MM.1S (cell line): ENCODE measurements at regions not wholly inside any gene's neighbourhood (a gene's known extent, or its start where the extent isn't known, plus 50 kb on each side); places are given as distances from the start of the nearest gene placed in this dataset.

Experiments used
- DNase-seq: peaks from one replicate; pipeline ENCODE4 v3.0.0-alpha.2; 2015
- H2AFZ ChIP-seq: fragments of 300-600 bp; sonication (generic); 2 replicates; pipeline ENCODE4 v1.6.0; 2016; ENCODE audit warnings: antibody characterized with exemption, low read length
- H3F3A ChIP-seq: fragments of 300-600 bp; sonication (generic); 2 replicates; pipeline ENCODE4 v1.6.1; 2016; ENCODE audit warnings: mild to moderate bottlenecking, antibody characterized with exemption, low read length, moderate library complexity, mixed read lengths; ENCODE audit not compliant: insufficient read depth
- H3K27ac ChIP-seq: fragments of 300-600 bp; sonication (generic); 2 replicates; pipeline ENCODE4 v1.5.1; 2016; ENCODE audit warnings: mild to moderate bottlenecking, low read length
- H3K27me3 ChIP-seq: fragments of 300-600 bp; sonication (generic); replicated peaks from 2 replicates; pipeline ENCODE4 v1.6.0; 2016; ENCODE audit warnings: low read length; ENCODE audit not compliant: insufficient read depth
- H3K36me3 ChIP-seq: fragments of 300-600 bp; sonication (generic); replicated peaks from 2 replicates; pipeline ENCODE4 v1.6.1; 2016; ENCODE audit warnings: mild to moderate bottlenecking, low read length, mixed read lengths; ENCODE audit not compliant: insufficient read depth
- H3K4me1 ChIP-seq: fragments of 300-600 bp; sonication (generic); 2 replicates; pipeline ENCODE4 v1.6.1; 2016; ENCODE audit warnings: low read length, mixed read lengths
- H3K4me2 ChIP-seq: fragments of 300-600 bp; sonication (generic); 2 replicates; pipeline ENCODE4 v1.6.0; 2016; ENCODE audit warnings: low read depth, low read length
- H3K4me3 ChIP-seq: fragments of 300-600 bp; sonication (generic); 2 replicates; pipeline ENCODE4 v1.5.1; 2016; ENCODE audit warnings: low read length, mixed read lengths
- H3K79me2 ChIP-seq: fragments of 300-600 bp; sonication (generic); 2 replicates; pipeline ENCODE4 v1.6.1; 2016; ENCODE audit warnings: mixed run types, low read length, mixed read lengths
- H3K9ac ChIP-seq: fragments of 300-600 bp; sonication (generic); 2 replicates; pipeline ENCODE4 v1.6.1; 2016; ENCODE audit warnings: low read length, mixed read lengths
- H3K9me2 ChIP-seq: fragments of 300-600 bp; sonication (generic); replicated peaks from 2 replicates; pipeline ENCODE4 v1.6.1; 2016; ENCODE audit warnings: mild to moderate bottlenecking, low read length, mixed read lengths; ENCODE audit not compliant: insufficient read depth
- H3K9me3 ChIP-seq: fragments of 300-600 bp; sonication (generic); replicated peaks from 2 replicates; pipeline ENCODE4 v1.6.1; 2016; ENCODE audit warnings: mild to moderate bottlenecking, low read length, mixed read lengths; ENCODE audit not compliant: insufficient read depth
- H4K20me1 ChIP-seq: fragments of 300-600 bp; sonication (generic); 2 replicates; pipeline ENCODE4 v1.6.1; 2016; ENCODE audit warnings: mild to moderate bottlenecking, low read length, moderate library complexity, mixed read lengths; ENCODE audit not compliant: insufficient read depth
- CTCF ChIP-seq: fragments of 300-600 bp; sonication (generic); IDR thresholded peaks from 2 replicates; pipeline ENCODE4 v1.5.1; 2016; ENCODE audit warnings: antibody characterized with exemption, low read length, mixed read lengths
- EZH2 ChIP-seq: fragments of 300-600 bp; sonication (generic); optimal IDR thresholded peaks from 2 replicates; pipeline ENCODE3; 2017; ENCODE audit warnings: low read depth, mild to moderate bottlenecking, antibody characterized with exemption, low read length, mixed read lengths
- EZH2phosphoT487 ChIP-seq: fragments of 300-600 bp; sonication (generic); IDR thresholded peaks from 2 replicates; pipeline ENCODE4 v1.6.1; 2018; ENCODE audit warnings: antibody characterized with exemption, low read length

DNA sequence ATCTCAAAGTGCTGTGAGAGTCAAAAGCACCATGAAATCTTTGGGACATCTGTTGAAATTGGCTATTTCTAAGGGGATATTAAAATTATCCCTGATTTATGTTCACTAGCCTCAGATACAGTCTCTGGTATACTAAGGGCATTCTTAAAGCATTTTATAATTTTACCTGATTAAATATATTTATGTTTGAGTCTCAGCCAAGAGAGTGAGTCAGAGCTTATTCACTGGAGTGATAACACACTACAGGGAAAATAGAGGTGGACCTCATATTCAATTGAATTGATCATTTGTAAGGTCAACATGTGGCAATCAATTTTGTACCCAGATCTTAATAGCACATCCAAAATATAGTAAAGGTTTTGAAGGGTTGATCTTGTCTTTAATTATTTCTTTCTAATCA, 733.6 kb downstream of the EPHA3 start:
- no peak overlapping the region for H3K9ac ChIP-seq
- no peaks in the 10 kb centered on the region for H3K9me3 ChIP-seq
- no peak overlapping the region for H3K27ac ChIP-seq
- no peaks in the 10 kb centered on the region for H3K36me3 ChIP-seq
- H4K20me1 ChIP-seq: no peaks in the 10 kb centered on the region
- no peaks in the 10 kb centered on the region for H3K79me2 ChIP-seq
- no peak overlapping the region for H2AFZ ChIP-seq
- TF ChIP-seq CTCF: no peak
- no peak for TF ChIP-seq EZH2phosphoT487
- TF ChIP-seq EZH2: no peak
- no peaks in the 10 kb centered on the region for H3F3A ChIP-seq
- no peak overlapping the region for H3K4me2 ChIP-seq
- H3K9me2 ChIP-seq: no peaks in the 10 kb centered on the region
- no peaks in the 10 kb centered on the region for H3K4me1 ChIP-seq
- no peak overlapping the region for H3K4me3 ChIP-seq
- no peak for DNase-seq
- H3K27me3 ChIP-seq: no peaks in the 10 kb centered on the region

DNA sequence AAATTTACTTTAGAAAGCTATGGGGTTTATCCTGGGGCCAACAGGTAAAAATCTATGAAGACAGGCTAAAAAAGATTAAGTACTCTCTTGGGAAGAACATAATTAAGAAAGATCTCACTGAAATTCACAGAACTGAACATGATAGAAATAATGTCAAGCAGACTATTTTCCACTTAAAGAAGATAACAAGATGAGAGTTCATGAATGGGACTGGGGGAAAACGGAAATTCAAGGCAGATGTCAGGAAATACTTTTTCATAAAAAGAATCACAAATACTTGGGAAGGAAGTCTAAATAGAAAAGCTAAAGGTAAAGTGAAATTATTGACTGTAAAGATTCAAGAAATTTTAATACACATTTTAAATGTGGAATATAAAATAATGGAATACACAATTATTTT, 737.6 kb downstream of the EPHA3 start:
- no peak overlapping the region for H2AFZ ChIP-seq
- no peaks in the 10 kb centered on the region for H3K9me2 ChIP-seq
- TF ChIP-seq CTCF (no peak), EZH2phosphoT487 (no peak), EZH2 (no peak)
- no peaks in the 10 kb centered on the region for H3K36me3 ChIP-seq
- no peak overlapping the region for H3K4me3 ChIP-seq
- no peaks in the 10 kb centered on the region for H3K27me3 ChIP-seq
- H3K4me2 ChIP-seq: no peak overlapping the region
- H3K27ac ChIP-seq: no peak overlapping the region
- no peaks in the 10 kb centered on the region for H3K79me2 ChIP-seq
- H4K20me1 ChIP-seq: no peaks in the 10 kb centered on the region
- H3K9me3 ChIP-seq: no peaks in the 10 kb centered on the region
- no peaks in the 10 kb centered on the region for H3K4me1 ChIP-seq
- no peak for DNase-seq
- no peaks in the 10 kb centered on the region for H3F3A ChIP-seq
- no peak overlapping the region for H3K9ac ChIP-seq

GRCh38 chr3:89847955-89848354, 740.5 kb downstream of the EPHA3 start:
- Histone ChIP-seq H3K4me3 (no peak overlapping the region), H4K20me1 (no peaks in the 10 kb centered on the region), H3K9me2 (no peaks in the 10 kb centered on the region), H2AFZ (no peak overlapping the region), H3K36me3 (no peaks in the 10 kb centered on the region), H3K27me3 (no peaks in the 10 kb centered on the region), H3K9me3 (no peaks in the 10 kb centered on the region), H3K27ac (no peak overlapping the region), H3K9ac (no peak overlapping the region), H3K4me1 (no peaks in the 10 kb centered on the region), H3F3A (no peaks in the 10 kb centered on the region), H3K4me2 (no peak overlapping the region), H3K79me2 (no peaks in the 10 kb centered on the region)
- no peak for DNase-seq
- TF ChIP-seq CTCF: no peak
- TF ChIP-seq EZH2phosphoT487: no peak
- TF ChIP-seq EZH2: no peak
